ENCODE measurements at regions not wholly inside any gene's neighbourhood (a gene's known extent, or its start where the extent isn't known, plus 50 kb on each side); places are given as distances from the start of the nearest gene placed in this dataset.

- TF ChIP-seq EGR1 (IDR thresholded peaks at IDR 0.05) (no peak), REST (IDR thresholded peaks at IDR 0.05; ENCODE audit: low read depth) (no peak), EP300 (IDR thresholded peaks at IDR 0.05; ENCODE audit: borderline replicate concordance) (no peak), YY1 (IDR thresholded peaks at IDR 0.05; ENCODE audit: low read depth) (no peak), TAF1 (IDR thresholded peaks at IDR 0.05; ENCODE audit: low read depth) (no peak), RAD21 (IDR thresholded peaks at IDR 0.05; ENCODE audit: low read depth) (no peak), FOXM1 (IDR thresholded peaks at IDR 0.05; ENCODE audit: borderline replicate concordance, low read depth) (no peak), CREB1 (IDR thresholded peaks at IDR 0.05; ENCODE audit: low read depth) (no peak), CEBPB (IDR thresholded peaks at IDR 0.05) (no peak)
Observed at GRCh38 chr13:104385404-104385803, 1319.2 kb upstream of the SLC10A2 start.
